ENCODE measurements at regions not wholly inside any gene's neighbourhood (a gene's known extent, or its start where the extent isn't known, plus 50 kb on each side); places are given as distances from the start of the nearest gene placed in this dataset.
"Not testable (repeated sequence)": the region's sequence is repeated elsewhere in the genome, so short reads cannot be mapped to it uniquely, and the experiment has no call there.

DNA sequence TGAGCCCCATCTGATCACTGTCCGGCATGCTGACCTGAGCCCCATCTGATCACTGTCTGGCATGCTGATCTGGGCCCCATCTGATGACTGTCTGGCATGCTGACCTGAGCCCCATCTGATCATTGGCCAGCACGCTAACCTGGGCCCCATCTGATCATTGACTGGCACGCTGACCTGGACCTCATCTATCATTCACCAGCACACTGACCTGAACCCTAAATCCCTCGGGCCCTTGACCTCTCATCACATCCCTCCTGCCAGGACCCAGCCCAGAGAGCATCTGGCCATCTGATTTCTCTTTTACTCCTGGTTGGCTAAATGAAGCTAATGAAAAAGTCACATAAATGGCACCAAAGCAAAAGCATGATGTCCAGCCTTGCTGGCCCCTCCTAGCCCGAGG lies 207.1 kb downstream of the NDUFA10 start:
- no peak for DNase-seq

DNA sequence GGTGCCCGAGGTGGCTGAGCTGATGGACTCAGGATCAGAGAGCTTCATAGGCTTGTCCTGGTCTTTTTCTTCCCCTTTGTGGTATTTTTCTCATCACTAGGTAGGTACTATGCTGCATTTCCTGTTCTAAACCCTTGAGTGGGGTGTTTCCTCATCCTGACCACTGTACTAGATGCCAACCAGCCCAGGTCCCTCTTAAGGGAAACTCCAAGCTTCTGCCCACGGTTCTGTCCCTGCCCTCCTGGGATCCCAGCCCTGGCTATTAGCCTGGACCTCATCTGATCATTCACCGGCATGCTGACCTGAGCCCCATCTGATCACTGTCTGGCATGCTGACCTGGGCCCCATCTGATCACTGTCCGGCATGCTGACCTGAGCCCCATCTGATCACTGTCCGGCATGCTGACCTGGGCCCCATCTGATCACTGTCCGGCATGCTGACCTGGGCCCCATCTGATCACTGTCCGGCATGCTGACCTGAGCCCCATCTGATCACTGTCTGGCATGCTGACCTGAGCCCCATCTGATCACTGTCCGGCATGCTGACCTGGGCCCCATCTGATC lies 207.6 kb downstream of the NDUFA10 start:
- DNase-seq, result not testable (repeated sequence)

GRCh38 chr2:239816576-239817467 lies 208.3 kb downstream of the NDUFA10 start:
- DNase-seq, result peak; percentile 13

GRCh38 chr2:239815671-239816070 lies 209.5 kb downstream of the NDUFA10 start:
- peak; percentile 19 for DNase-seq

GRCh38 chr2:239814861-239815601 lies 210.1 kb downstream of the NDUFA10 start:
- peak; percentile 81 for DNase-seq

DNA sequence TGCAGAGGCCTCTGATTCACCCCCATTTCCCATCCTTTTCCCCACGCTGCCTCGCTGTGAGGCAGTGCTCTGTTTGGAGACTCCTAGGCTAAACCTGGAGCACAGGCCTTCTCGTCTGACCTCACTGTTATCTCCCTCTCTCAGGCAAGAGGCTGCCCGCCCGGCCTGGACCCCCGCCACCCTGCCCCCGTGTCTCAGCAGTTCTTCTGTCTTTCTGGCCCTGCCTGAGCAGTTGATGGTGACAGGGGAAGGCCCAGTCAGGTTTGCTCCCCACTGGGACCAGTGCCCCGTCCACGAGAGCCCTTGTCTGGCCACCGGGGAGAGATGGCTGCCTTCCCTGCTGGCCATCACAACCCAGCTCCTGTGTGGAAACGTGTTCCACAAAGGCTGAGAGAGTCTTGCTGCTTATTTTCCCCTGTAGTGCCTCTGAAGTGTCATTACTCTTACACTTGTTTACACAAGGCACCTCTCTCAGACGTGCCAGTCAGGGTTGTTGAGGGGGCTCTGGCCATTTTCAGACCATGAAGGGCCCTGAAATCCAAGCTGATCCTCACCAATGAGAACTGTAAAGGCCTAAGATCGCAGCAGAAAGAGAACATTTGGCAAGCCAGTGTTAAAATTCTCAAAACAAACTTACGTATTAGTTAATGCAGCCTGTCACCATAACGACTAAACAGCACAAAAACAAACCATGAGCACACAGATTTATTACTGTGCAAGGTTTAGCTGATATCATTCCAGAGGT lies 210.9 kb downstream of the NDUFA10 start:
- DNase-seq, result peak; percentile 51

- peak; percentile 52 for DNase-seq
These were observed 211.7 kb downstream of the NDUFA10 start for GRCh38 chr2:239813261-239814115.

DNA sequence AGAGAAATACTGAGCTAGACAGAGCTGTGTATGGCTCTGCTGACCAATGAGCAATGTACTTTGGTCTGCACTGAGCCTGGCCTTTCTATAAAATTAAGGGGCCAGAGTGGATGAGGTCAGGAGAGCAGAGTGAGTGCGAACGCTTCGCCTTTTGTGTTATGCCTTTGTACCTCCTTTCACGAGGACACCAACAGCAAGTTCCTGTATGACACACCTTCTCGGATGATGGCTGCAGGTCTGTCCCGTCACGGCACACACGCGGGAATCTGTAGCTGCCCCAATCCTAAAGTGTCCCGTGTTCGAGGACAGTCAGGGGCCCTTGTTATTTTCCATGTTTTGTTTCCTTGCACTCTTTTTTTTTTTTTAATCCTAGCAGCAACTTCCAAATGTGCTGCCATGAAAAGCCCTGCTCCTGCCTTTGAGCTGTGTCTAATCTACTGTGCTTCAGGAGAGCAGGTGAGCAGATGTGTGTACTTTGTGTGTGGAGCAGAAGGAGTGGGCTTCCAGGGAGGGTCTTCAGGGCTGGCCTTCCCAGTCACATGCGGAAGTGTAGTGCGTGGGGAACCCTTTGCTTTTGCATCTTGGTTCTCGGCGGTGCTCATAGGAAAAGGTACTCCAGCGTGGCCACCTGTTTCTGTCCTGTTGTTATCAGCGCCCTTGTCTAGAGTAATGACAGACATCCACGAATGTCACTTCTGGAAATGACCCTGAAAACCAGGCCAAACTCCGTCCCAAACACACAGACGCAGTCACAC lies 213.2 kb downstream of the NDUFA10 start:
- DNase-seq, result peak; percentile 10

DNA sequence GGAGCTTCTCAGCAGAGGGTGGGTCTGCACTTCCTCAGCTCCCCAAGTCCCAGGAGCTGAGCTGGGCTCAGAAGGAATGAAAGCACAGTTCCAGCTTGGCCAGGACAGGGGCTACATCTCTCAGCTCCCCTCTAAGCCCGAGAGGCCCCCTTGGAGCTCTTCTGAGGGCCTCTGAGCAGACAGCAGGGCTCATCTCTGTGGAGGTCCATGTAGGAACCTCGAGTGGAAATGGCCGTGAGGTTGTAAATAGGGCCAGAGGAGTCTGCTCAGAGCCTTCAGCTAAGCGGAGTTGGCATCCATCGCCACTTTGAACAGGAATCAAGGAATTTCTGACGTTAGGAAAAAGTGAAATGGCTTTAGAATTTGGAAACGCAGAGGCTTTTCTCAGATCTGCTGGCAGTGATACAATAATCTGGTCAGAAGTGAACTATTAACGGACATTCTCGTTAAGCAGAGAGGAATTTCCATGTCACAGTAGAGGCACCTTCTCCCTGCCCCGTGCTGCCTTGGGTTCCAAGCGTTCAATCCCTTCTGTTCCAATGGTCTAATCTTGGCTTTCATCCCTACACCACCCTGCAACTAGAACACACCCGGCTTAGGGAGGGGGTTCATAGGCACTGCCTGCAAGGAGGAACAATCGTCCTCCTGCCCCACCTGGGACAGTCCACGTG lies 213.9 kb downstream of the NDUFA10 start:
- DNase-seq, result peak; percentile 84

DNA sequence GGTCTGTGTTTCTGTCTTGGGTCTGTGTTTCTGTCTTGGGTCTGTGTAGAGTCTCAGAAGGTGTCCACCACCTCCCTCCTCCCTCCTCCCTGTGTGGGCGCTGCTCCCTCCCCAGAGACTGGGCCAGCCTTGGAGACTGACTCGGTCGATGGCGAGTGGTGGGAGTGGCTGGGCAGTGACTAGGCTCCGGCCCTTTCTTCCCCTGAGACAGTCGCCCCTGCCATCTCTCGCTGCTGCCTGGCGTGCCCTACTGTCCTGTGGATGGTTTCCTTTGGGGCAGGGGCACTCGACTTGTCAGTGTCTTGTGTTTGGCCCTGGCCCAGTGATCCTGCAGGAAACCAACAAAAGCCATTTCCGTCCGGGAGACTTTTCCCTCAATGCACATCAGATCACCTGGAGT lies 215.8 kb downstream of the NDUFA10 start:
- DNase-seq, result peak; percentile 24

DNA sequence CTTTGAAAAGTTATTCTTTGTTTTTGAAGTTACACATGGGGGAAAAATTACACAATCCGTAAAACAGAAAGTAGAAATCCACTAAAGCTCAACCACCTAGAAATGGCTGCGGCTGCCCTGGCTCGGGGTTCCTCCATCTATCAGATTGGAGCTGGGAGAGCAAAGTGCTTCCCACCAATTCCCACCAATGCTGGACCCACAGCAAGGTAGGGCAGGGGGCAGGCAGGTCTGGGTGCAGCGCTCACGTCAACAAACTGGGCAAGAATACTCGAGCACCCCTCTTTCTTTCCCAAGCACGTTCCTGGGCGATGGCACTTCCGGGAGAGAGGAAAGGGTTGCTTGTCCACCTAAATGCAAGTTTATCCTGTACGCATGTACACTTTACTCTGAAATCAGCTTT lies 217.6 kb downstream of the NDUFA10 start:
- DNase-seq, result no peak

- DNase-seq, result no peak
These were observed 218.2 kb downstream of the NDUFA10 start for GRCh38 chr2:239806758-239807434.

DNA sequence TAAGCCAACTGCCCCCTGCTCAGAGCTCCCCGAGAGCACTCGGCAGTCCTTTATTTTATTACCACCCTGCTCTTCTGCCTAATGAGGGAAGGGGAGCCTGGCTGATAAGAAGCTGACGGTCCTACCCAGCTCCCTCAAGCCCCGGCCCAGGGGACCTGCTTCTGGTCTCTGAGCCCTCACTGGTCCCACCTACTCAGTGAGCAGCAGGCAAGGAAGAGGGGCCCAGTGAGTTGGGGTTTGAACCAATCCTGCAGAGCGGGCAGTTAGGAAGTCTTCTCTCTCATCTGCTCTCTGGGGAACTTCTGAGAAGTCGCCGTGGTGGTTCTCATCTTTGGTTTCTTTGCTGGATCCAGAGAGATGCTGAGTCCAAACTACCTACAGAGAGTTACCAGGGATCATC lies 218.9 kb downstream of the NDUFA10 start:
- DNase-seq, result no peak

DNA sequence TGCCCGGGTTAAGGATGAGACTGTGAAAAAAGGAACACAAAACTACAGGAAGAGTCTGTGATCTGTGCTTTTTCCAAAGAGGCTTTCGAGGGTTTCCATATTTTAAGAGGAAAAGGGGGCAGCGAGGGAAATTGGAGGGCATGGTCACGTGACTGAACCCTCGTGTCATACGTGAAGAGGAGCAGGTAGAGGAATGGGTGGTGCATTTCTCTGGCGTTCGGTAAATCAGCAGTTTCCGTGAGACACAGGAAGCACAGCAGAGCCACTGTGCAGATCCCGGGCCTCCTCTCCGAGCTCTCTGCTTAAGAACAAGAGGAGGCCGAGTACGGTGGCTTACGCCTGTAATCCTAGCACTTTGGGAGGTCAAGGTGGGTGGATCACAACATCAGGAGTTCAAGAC lies 219.7 kb downstream of the NDUFA10 start:
- DNase-seq, result no peak

DNA sequence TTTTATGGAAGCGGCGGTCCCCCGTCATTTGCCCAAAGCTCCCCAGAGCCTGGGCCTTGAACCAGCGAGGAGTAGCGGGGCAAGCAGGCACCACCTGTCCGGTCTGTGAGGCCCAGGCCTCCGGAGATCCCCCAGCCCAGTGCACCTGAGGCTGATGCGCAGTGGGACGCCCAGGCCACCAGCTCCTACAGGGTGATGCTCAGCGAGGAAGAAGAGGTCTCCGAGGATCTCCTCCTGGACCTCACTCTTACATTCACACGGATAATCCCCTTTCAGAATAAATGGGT lies 220.2 kb downstream of the NDUFA10 start:
- DNase-seq, result no peak

GRCh38 chr2:239804161-239805042 lies 220.7 kb downstream of the NDUFA10 start:
- no peak for DNase-seq

DNA sequence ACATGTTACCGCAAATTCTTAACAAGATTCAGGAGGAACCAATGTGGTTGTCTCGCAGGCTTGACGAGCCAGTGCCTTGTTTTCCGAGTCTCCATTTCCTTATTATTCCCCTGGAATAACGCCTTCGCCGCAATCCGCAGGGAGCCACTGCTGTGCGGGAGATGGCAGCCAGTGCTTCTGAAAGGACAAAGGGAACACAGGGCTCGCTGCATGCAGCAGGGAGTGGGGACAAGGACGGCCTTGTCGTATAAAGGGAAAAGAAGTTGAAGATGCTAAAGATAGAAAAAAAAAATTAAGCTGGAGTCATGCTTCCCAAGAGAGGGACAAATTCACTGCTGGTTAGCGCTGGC lies 221.4 kb downstream of the NDUFA10 start:
- DNase-seq, result no peak

DNA sequence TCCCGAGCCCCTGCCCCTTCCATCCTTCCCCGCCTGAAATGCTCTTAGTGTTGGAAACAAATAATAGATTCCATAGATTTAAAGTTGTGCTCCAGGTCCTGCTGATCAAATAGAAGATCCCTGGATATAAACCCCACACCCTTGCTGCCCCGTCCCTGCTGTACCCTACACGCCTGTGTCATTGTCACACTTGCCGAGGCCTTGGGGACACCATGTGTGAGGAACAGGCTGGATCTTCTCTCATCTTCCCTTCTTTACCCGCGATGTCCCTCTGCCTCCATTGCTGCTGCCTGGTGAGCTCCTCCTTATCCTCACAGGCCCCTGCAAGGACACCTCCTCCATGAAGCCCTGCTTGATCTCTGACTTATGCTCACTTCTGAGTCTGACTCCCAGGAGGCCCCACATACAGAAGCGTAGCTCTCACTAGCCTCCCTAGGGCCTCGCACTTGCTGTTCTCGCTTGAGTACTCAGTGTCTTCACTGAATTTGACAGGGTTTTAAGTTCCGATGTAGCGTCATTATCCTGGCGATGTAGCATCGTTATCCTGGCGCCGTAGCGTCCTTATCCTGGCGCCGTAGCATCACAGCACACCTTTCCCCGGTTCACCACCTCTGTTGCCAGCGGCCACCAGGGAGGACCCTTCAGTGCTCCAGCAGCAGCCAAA lies 221.9 kb downstream of the NDUFA10 start:
- DNase-seq, result no peak

GRCh38 chr2:239802185-239802649 lies 222.9 kb downstream of the NDUFA10 start:
- DNase-seq, result no peak

Measured in femur (tissue), 1 donor.